PFSK-1 (cell line): ENCODE measurements at regions not wholly inside any gene's neighbourhood (a gene's known extent, or its start where the extent isn't known, plus 50 kb on each side); places are given as distances from the start of the nearest gene placed in this dataset.

Experiments used
- FOXP2 ChIP-seq: optimal IDR thresholded peaks from 2 replicates; pipeline ENCODE3; 2011; ENCODE audit warnings: borderline replicate concordance, control low read depth, inconsistent platforms; ENCODE audit not compliant: insufficient read depth; ENCODE audit errors: extremely low read length, extremely low read depth
- POLR2AphosphoS5 ChIP-seq: IDR thresholded peaks from 2 replicates; pipeline ENCODE4 v1.6.1; 2012; ENCODE audit warnings: low read depth, mild to moderate bottlenecking, control low read depth, low read length, moderate library complexity
- SIN3A ChIP-seq: IDR thresholded peaks from 2 replicates; pipeline ENCODE4 v1.6.1; 2012; ENCODE audit warnings: mild to moderate bottlenecking, low read length, moderate library complexity, borderline replicate concordance; ENCODE audit not compliant: insufficient read depth
- TAF1 ChIP-seq: IDR thresholded peaks from 2 replicates; pipeline ENCODE4 v1.6.1; 2012; ENCODE audit warnings: low read length, control low read depth, borderline replicate concordance; ENCODE audit not compliant: insufficient read depth
- TF ChIP-seq, protein P1 (sequence below), 2 experiments: IDR thresholded peaks; 2 replicates each; pipeline versions ENCODE4 v1.6.1 to v1.8.0; 2011 to 2012; ENCODE audit warnings: low read depth in 2 of 2, low read length in 2 of 2, control low read depth in 1 of 2, inconsistent platforms in 1 of 2, mild to moderate bottlenecking in 1 of 2, moderate library complexity in 1 of 2; ENCODE audit not compliant: insufficient read depth in 1 of 2

DNA sequence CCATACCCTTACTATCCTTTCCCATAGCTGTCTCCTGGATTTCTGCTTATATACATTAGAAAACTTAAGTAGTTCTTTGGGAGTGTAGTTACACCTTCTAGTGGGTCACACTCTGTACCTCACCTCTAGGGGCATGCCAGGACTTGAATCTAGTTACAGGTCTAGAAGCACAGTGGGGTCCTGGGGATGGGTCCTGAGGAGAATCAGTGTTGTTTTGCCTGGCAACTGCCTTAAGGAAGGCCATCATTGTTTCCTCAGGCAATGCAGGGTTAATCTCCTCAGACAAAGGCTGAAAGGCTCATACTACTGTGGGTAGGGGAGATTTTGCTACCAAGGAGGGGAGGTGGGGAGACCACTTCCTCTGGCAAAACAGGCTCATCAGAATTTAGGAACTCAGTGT lies 750.3 kb downstream of the FAT4 start:
- TF ChIP-seq TAF1 (no peak), SIN3A (no peak), POLR2AphosphoS5 (no peak), FOXP2 (no peak)
- TF ChIP-seq, protein P1, sequence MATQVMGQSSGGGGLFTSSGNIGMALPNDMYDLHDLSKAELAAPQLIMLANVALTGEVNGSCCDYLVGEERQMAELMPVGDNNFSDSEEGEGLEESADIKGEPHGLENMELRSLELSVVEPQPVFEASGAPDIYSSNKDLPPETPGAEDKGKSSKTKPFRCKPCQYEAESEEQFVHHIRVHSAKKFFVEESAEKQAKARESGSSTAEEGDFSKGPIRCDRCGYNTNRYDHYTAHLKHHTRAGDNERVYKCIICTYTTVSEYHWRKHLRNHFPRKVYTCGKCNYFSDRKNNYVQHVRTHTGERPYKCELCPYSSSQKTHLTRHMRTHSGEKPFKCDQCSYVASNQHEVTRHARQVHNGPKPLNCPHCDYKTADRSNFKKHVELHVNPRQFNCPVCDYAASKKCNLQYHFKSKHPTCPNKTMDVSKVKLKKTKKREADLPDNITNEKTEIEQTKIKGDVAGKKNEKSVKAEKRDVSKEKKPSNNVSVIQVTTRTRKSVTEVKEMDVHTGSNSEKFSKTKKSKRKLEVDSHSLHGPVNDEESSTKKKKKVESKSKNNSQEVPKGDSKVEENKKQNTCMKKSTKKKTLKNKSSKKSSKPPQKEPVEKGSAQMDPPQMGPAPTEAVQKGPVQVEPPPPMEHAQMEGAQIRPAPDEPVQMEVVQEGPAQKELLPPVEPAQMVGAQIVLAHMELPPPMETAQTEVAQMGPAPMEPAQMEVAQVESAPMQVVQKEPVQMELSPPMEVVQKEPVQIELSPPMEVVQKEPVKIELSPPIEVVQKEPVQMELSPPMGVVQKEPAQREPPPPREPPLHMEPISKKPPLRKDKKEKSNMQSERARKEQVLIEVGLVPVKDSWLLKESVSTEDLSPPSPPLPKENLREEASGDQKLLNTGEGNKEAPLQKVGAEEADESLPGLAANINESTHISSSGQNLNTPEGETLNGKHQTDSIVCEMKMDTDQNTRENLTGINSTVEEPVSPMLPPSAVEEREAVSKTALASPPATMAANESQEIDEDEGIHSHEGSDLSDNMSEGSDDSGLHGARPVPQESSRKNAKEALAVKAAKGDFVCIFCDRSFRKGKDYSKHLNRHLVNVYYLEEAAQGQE (IDR thresholded peaks at IDR 0.05; ENCODE audit: insufficient read depth in 1 of 2, low read depth in 2 of 2, low read length in 2 of 2): no peak
